Cardiac fibroblast (primary cell): ENCODE measurements at regions not wholly inside any gene's neighbourhood (a gene's known extent, or its start where the extent isn't known, plus 50 kb on each side); places are given as distances from the start of the nearest gene placed in this dataset.
"Not testable (repeated sequence)": the region's sequence is repeated elsewhere in the genome, so short reads cannot be mapped to it uniquely, and the experiment has no call there.

Source experiments
- DNase-seq, 2 donors: peaks; one replicate each; pipeline versions ENCODE4 v3.0.0 to v3.0.0-alpha.2; 2010; ENCODE audit warnings: low read depth in 2 of 2
- H3K4me3 ChIP-seq, 2 donors: replicated peaks in 1 of 2; 1 replicate in 1 of 2; 2 replicates in 1 of 2; pipeline ENCODE4 v1.5.1; 2011; ENCODE audit warnings: low read depth in 2 of 2, low read length in 2 of 2, mild to moderate bottlenecking in 2 of 2, moderate library complexity in 1 of 2
- CTCF ChIP-seq: IDR thresholded peaks from one replicate; pipeline ENCODE4 v1.5.1; 2011; ENCODE audit warnings: low read depth, mild to moderate bottlenecking, low read length, inconsistent platforms

GRCh38 chr20:22523128-22523498 is 61.3 kb downstream of the FOXA2 start:
- no peak for TF ChIP-seq CTCF
- no peak overlapping the region for H3K4me3 ChIP-seq
- no peak for DNase-seq

- H3K4me3 ChIP-seq, result no peak overlapping the region
- no peak for TF ChIP-seq CTCF
- DNase-seq, result no peak
Observed at GRCh38 chr20:22522701-22523100, 61.7 kb downstream of the FOXA2 start.

GRCh38 chr20:22521940-22522339 is 62.4 kb downstream of the FOXA2 start:
- not testable (repeated sequence) for H3K4me3 ChIP-seq, DNase-seq

GRCh38 chr20:22520381-22520780 is 64.0 kb downstream of the FOXA2 start:
- no peak for TF ChIP-seq CTCF
- H3K4me3 ChIP-seq, result no peak overlapping the region
- DNase-seq, result no peak

GRCh38 chr20:22515264-22515663 is 69.1 kb downstream of the FOXA2 start:
- H3K4me3 ChIP-seq, result no peak overlapping the region
- no peak for DNase-seq
- no peak for TF ChIP-seq CTCF

GRCh38 chr20:22513574-22513973 is 70.8 kb downstream of the FOXA2 start:
- TF ChIP-seq CTCF, result no peak
- no peak for DNase-seq

GRCh38 chr20:22512911-22513489 is 71.4 kb downstream of the FOXA2 start:
- no peak for DNase-seq
- TF ChIP-seq CTCF, result no peak
- no peak overlapping the region for H3K4me3 ChIP-seq

More at GRCh38 chr20:22513574-22513973, 70.8 kb downstream of the FOXA2 start:
- H3K4me3 ChIP-seq, result no peak overlapping the region
